Natural killer cell (primary cell): ENCODE measurements at regions not wholly inside any gene's neighbourhood (a gene's known extent, or its start where the extent isn't known, plus 50 kb on each side); places are given as distances from the start of the nearest gene placed in this dataset.

ENCODE experiments used
- ATAC-seq, 3 donors: fragments of 150-1000 bp in 2 of 3; fragments of 200-7000 bp in 1 of 3; cut with Tn5 transposase; 1 replicate in 1 of 3; 2 replicates in 2 of 3; pipeline ENCODE4 v1.10.0; 2021; ENCODE audit warnings: mild to moderate bottlenecking in 2 of 3, moderate library complexity in 2 of 3
- DNase-seq, 2 donors: peaks; one replicate each; pipeline versions ENCODE4 v3.0.0 to v3.0.0-alpha.2; 2013 to 2021; ENCODE audit warnings: mixed read lengths in 1 of 2
- H3K27ac ChIP-seq: one replicate; pipeline ENCODE4 v1.5.1; 2013; ENCODE audit warnings: mild to moderate bottlenecking, low read length
- H3K27me3 ChIP-seq: one replicate; pipeline ENCODE4 v1.6.1; 2013; ENCODE audit warnings: low read length; ENCODE audit not compliant: control insufficient read depth, insufficient read depth
- H3K36me3 ChIP-seq: one replicate; pipeline ENCODE4 v1.6.1; 2013; ENCODE audit warnings: low read length; ENCODE audit not compliant: control insufficient read depth, insufficient read depth
- H3K4me1 ChIP-seq: one replicate; pipeline ENCODE4 v1.6.1; 2013; ENCODE audit warnings: low read length; ENCODE audit not compliant: control insufficient read depth, insufficient read depth
- H3K4me3 ChIP-seq: one replicate; pipeline ENCODE4 v1.5.1; 2013; ENCODE audit warnings: low read length
- H3K9me3 ChIP-seq: one replicate; pipeline ENCODE4 v1.6.1; 2013; ENCODE audit warnings: low read length; ENCODE audit not compliant: control insufficient read depth, insufficient read depth
- H3K27ac Mint-ChIP-seq, 2 donors: one replicate each; pipeline ENCODE4 v1.8.0; 2022; ENCODE audit warnings: mild to moderate bottlenecking in 2 of 2, mixed read lengths in 2 of 2, moderate library complexity in 1 of 2
- H3K27me3 Mint-ChIP-seq, 2 donors: one replicate each; pipeline ENCODE4 v1.8.0; 2022; ENCODE audit warnings: low read depth in 2 of 2, mixed read lengths in 2 of 2
- H3K36me3 Mint-ChIP-seq: one replicate; pipeline ENCODE4 v1.8.0; 2022; ENCODE audit warnings: mixed read lengths
- H3K4me1 Mint-ChIP-seq, 2 donors: one replicate each; pipeline ENCODE4 v1.8.0; 2022; ENCODE audit warnings: mixed read lengths in 2 of 2
- H3K4me3 Mint-ChIP-seq: one replicate; pipeline ENCODE4 v1.8.0; 2022; ENCODE audit warnings: mild to moderate bottlenecking, moderate library complexity, mixed read lengths
- H3K9me3 Mint-ChIP-seq, 2 donors: one replicate each; pipeline ENCODE4 v1.8.0; 2022; ENCODE audit warnings: mixed read lengths in 2 of 2
- WGBS: methylation state at CpG from one replicate; pipeline ENCODE4 v1.1.7; 2013; ENCODE audit warnings: missing lambda C conversion rate; ENCODE audit not compliant: insufficient coverage; 5-methylcytosine and 5-hydroxymethylcytosine counted together
- intact Hi-C: fragments of 100-400 bp; cut with micrococcal nuclease; formaldehyde crosslinking; loops from one replicate; pipeline ENCODE4 v1.14.2; 2022
- TF ChIP-seq, protein P1 (sequence below): fragments of 200-600 bp; IDR thresholded peaks from one replicate; pipeline ENCODE4 v1.8.0; 2022; ENCODE audit warnings: antibody characterized with exemption

DNA sequence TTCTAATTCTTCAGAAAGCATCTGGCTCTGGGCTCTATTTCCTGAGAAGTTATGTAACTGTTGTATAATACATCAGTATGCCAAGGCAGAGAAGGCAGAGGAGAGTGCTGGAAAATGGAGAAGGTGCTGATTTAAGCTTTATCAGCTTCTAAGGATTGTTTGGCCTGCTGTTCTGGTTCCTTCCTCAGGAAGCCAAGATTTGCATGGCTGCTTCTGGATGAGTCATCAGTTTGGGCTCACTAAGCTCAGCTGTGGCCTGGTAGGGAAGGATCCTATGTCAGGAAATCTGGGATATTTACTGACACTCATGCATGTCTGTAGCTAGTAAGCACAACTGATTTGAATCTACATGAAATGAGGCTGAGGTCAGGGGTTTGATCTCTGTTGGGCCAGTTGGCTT lies 73.2 kb upstream of the ADGRL4 start:
- Histone ChIP-seq H3K36me3 (no peaks in the 10 kb centered on the region), H3K4me1 (no peaks in the 10 kb centered on the region), H3K4me3 (no peak overlapping the region), H3K27me3 (no peaks in the 10 kb centered on the region), H3K27ac (no peak overlapping the region), H3K9me3 (no peaks in the 10 kb centered on the region)
- no peaks in the 10 kb centered on the region for H3K4me1 Mint-ChIP-seq
- no peaks in the 10 kb centered on the region for H3K27me3 Mint-ChIP-seq
- H3K27ac Mint-ChIP-seq: no peak overlapping the region
- TF ChIP-seq, protein P1, sequence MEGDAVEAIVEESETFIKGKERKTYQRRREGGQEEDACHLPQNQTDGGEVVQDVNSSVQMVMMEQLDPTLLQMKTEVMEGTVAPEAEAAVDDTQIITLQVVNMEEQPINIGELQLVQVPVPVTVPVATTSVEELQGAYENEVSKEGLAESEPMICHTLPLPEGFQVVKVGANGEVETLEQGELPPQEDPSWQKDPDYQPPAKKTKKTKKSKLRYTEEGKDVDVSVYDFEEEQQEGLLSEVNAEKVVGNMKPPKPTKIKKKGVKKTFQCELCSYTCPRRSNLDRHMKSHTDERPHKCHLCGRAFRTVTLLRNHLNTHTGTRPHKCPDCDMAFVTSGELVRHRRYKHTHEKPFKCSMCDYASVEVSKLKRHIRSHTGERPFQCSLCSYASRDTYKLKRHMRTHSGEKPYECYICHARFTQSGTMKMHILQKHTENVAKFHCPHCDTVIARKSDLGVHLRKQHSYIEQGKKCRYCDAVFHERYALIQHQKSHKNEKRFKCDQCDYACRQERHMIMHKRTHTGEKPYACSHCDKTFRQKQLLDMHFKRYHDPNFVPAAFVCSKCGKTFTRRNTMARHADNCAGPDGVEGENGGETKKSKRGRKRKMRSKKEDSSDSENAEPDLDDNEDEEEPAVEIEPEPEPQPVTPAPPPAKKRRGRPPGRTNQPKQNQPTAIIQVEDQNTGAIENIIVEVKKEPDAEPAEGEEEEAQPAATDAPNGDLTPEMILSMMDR: no peak
- DNase-seq (no peak), ATAC-seq (no peak)
- H3K9me3 Mint-ChIP-seq: peaks cover 9 to 16% of the 10 kb centered on the region in 2 donors
- H3K36me3 Mint-ChIP-seq: no peaks in the 10 kb centered on the region
- intact Hi-C loops: no loop called here
- no peak overlapping the region for H3K4me3 Mint-ChIP-seq

DNA sequence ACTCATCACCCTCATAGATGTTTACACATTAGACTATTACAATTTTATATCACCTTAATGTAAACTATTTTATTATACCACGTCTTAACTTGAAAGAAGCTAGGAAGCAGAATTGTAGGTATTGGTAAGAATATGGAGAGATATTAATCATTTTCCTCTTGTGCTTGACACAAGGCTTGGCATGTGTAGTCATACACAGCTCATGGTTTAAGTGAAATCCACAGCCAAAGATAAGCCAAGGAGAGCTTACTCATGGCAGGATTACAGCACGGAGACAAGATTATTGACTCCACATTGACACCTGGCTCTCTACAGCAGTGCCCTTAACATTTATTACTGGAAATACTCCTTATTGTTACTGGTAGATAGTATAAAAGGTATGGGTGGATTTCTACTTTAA lies 68.4 kb upstream of the ADGRL4 start:
- no peak for ATAC-seq
- TF ChIP-seq, protein P1: no peak

DNA sequence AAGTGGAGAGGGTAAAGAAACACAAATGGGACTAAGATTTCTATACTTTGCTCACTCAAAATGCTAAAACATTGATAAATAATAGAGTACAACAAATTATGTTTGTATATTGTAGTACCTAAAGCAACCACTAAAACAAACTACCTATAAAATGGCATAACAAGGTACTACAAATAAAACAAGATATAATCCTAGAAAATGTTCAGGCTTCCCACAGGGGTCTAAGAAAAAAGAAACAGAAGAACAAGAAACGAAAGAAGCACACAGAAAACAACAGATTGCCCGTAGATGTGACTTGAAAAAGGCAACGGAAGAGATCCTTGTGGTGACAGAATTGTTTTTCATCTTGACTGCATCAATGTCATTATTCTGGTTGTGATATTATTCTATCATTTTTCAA lies 63.3 kb upstream of the ADGRL4 start:
- no peaks in the 10 kb centered on the region for H3K27me3 Mint-ChIP-seq
- H3K4me1 Mint-ChIP-seq: no peaks in the 10 kb centered on the region
- Histone ChIP-seq H3K4me1 (no peaks in the 10 kb centered on the region), H3K27me3 (no peaks in the 10 kb centered on the region), H3K36me3 (no peaks in the 10 kb centered on the region), H3K4me3 (no peak overlapping the region), H3K27ac (no peak overlapping the region), H3K9me3 (no peaks in the 10 kb centered on the region)
- H3K4me3 Mint-ChIP-seq: no peak overlapping the region
- peaks cover 21 to 30% of the 10 kb centered on the region in 2 donors for H3K9me3 Mint-ChIP-seq
- 76% methylated on average over 3 of the region's 3 CpGs for WGBS
- intact Hi-C loops: no loop called here
- peaks cover 27% of the 10 kb centered on the region for H3K36me3 Mint-ChIP-seq
- TF ChIP-seq, protein P1: no peak
- DNase-seq (no peak), ATAC-seq (no peak)
- H3K27ac Mint-ChIP-seq: no peak overlapping the region

More for the DNA sequence above, 68.4 kb upstream of the ADGRL4 start:
- Histone ChIP-seq H3K27ac (no peak overlapping the region), H3K4me1 (no peaks in the 10 kb centered on the region), H3K4me3 (no peak overlapping the region), H3K36me3 (no peaks in the 10 kb centered on the region), H3K9me3 (no peaks in the 10 kb centered on the region), H3K27me3 (no peaks in the 10 kb centered on the region)
- Mint-ChIP-seq H3K4me3 (no peak overlapping the region), H3K36me3 (peaks cover 5% of the 10 kb centered on the region), H3K4me1 (no peaks in the 10 kb centered on the region), H3K27me3 (no peaks in the 10 kb centered on the region), H3K27ac (no peak overlapping the region), H3K9me3 (peaks cover 18 to 24% of the 10 kb centered on the region in 2 donors)
- 88% methylated on average over 1 of the region's 2 CpGs for WGBS
- intact Hi-C loops: no loop called here
- no peak for DNase-seq

DNA sequence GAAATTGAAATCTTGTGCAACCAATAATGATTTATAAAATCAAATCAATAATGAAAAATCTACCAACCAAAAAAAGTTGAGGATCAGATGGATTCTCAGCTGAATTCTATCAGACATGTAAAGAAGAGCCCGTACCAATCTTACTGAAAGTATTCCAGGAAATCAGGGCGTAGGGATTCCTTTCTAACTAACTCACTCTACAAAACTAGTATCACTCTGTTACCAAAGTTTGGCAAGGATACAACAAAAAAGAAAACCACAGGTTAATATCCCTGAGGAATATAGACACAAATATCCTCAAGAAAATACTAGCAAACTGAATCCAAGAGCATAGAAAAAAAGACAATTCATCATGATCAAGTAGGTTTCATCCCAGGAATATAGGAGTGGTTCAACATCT lies 52.8 kb upstream of the ADGRL4 start:
- WGBS: 97% methylated on average over 2 of the region's 2 CpGs
- TF ChIP-seq, protein P1: no peak
- no peak overlapping the region for H3K27ac Mint-ChIP-seq
- H3K9me3 Mint-ChIP-seq: peaks cover 17 to 23% of the 10 kb centered on the region in 2 donors
- no peaks in the 10 kb centered on the region for H3K27me3 Mint-ChIP-seq
- peaks cover 8% of the 10 kb centered on the region for H3K36me3 Mint-ChIP-seq
- Histone ChIP-seq H3K9me3 (peaks cover 6% of the 10 kb centered on the region), H3K4me1 (no peaks in the 10 kb centered on the region), H3K4me3 (no peak overlapping the region), H3K27ac (no peak overlapping the region), H3K27me3 (no peaks in the 10 kb centered on the region), H3K36me3 (no peaks in the 10 kb centered on the region)
- DNase-seq (no peak), ATAC-seq (no peak)
- no peaks in the 10 kb centered on the region for H3K4me1 Mint-ChIP-seq
- intact Hi-C loops: no loop called here
- H3K4me3 Mint-ChIP-seq: no peak overlapping the region
